Bronchial epithelial cell (primary cell): ENCODE measurements at regions not wholly inside any gene's neighbourhood (a gene's known extent, or its start where the extent isn't known, plus 50 kb on each side); places are given as distances from the start of the nearest gene placed in this dataset.
A peak's percentile ranks its signal among the peaks of the same experiment; 100 is the strongest.

Experiments
- DNase-seq: peaks from one replicate; pipeline ENCODE4 v3.0.0-alpha.2; 2010; ENCODE audit warnings: low read depth
- FAIRE-seq: peaks from 2 replicates; lab custom pipeline; 2011; peaks lifted over from hg19 to GRCh38; lab: Jason Lieb, UNC
- H3K27me3 ChIP-seq: 2 replicates; pipeline ENCODE4 v1.5.1; 2011; ENCODE audit warnings: low read length; ENCODE audit not compliant: control insufficient read depth, insufficient read depth
- H3K36me3 ChIP-seq: 2 replicates; pipeline ENCODE4 v1.5.1; 2011; ENCODE audit warnings: low read length; ENCODE audit not compliant: control insufficient read depth, insufficient read depth
- H3K4me3 ChIP-seq: 2 replicates; pipeline ENCODE4 v1.5.1; 2011; ENCODE audit warnings: mild to moderate bottlenecking, low read depth, low read length, control low read depth
- TF ChIP-seq, protein P1 (sequence below): IDR thresholded peaks from 2 replicates; pipeline ENCODE4 v1.5.1; 2011; ENCODE audit warnings: mild to moderate bottlenecking, moderate library complexity, low read length, control low read depth, inconsistent platforms; ENCODE audit not compliant: insufficient read depth, severe bottlenecking

DNA sequence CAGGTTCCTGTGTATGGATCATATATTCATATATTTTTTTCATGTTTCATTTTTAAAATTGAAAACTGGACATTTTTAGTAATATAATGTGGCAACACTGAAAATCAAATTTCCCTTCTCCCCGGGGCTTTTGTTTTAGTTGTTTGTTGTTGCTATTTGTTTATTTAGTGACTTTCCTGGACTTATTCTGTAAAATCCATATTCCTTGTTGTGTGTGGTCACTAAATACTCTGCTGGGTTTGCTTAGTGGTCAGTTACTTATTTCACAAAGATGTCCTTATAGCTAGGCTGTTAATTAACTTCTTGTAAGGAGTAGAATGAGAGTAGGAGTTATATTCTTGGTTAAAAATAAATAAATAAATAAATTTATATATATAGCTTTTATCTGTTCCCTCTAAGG, 121.6 kb upstream of the MED13L start:
- DNase-seq (no peak), FAIRE-seq (no peak)
- H3K36me3 ChIP-seq, result no peaks in the 10 kb centered on the region
- TF ChIP-seq, protein P1, sequence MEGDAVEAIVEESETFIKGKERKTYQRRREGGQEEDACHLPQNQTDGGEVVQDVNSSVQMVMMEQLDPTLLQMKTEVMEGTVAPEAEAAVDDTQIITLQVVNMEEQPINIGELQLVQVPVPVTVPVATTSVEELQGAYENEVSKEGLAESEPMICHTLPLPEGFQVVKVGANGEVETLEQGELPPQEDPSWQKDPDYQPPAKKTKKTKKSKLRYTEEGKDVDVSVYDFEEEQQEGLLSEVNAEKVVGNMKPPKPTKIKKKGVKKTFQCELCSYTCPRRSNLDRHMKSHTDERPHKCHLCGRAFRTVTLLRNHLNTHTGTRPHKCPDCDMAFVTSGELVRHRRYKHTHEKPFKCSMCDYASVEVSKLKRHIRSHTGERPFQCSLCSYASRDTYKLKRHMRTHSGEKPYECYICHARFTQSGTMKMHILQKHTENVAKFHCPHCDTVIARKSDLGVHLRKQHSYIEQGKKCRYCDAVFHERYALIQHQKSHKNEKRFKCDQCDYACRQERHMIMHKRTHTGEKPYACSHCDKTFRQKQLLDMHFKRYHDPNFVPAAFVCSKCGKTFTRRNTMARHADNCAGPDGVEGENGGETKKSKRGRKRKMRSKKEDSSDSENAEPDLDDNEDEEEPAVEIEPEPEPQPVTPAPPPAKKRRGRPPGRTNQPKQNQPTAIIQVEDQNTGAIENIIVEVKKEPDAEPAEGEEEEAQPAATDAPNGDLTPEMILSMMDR, result no peak
- no peak overlapping the region for H3K4me3 ChIP-seq
- no peaks in the 10 kb centered on the region for H3K27me3 ChIP-seq

DNA sequence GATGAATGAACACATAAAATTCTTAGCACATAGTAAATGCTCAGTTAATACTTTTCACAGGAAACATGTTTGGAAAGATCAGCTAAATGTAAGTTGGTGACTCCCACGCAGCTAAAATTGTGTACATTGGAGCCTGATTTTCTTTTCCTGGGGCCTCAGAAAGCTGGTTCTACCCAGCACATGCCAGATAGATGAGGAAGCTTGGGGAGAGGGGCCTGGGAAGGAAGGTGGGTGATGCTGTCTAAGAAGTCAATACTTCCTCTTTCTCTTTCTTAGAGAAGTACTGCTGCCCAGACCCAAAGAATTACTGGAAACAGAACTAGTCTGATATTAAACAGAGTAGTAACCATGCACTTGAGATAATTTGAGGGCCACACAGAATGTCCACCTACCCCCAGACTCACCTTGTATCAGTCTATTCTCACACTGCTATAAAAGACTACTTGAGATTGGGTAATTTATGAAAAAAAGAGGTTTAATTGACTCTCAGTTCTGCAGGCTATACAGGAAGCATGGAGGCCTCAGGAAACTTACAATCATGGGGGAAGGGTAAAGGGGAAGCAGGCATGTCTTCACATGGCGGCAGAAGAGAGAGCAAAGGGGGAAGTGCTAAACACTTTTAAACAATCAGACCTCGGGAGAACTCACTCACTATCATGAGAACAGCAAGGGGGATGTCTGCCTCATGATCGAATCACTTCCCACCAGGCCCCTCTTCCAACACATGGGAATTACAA, 123.3 kb upstream of the MED13L start:
- H3K27me3 ChIP-seq, result no peaks in the 10 kb centered on the region
- no peak for FAIRE-seq
- no peak overlapping the region for H3K4me3 ChIP-seq
- no peak for DNase-seq
- no peaks in the 10 kb centered on the region for H3K36me3 ChIP-seq
- TF ChIP-seq, protein P1, result no peak

- TF ChIP-seq, protein P1, result no peak
- no peak for DNase-seq
- H3K36me3 ChIP-seq, result no peaks in the 10 kb centered on the region
- FAIRE-seq, result no peak
- H3K27me3 ChIP-seq, result no peaks in the 10 kb centered on the region
- no peak overlapping the region for H3K4me3 ChIP-seq
Observed at GRCh38 chr12:116401565-116401964, 124.1 kb upstream of the MED13L start.

DNA sequence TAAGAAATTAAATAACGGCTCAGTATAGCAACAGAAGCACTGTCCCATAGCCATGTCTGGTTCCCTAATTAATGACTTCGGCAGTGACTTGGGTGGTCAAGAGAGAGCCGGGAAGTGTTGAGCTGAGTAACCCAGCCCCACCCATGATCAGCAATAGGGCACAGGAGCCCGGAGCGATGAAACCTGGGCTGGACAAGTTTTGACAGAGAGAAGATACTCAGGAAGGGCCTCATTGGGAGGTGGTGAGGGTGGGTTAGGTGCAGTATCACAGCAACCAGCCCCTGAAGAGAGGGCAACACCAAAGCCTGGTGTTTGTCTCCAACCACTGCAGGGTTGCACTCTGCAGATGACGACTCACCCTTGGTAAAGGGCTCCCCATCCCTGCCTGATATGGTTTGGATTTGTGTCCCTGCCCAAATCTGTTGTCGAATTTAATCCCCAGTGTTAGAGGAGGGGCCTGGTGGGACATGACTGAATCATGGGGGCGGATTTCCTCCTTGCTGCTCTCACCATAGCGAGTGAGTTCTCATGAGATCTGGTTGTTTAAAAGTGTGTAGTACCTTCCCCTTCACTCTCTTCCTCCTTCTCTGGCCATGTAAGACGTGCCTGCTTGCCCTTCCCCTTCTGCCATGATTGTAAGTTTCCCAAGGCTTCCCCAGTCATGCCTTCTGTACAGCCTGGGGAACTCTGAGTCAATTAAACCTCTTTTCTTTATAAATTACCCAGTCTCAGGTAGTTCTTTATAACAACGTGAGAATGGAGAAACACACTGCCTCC, 124.9 kb upstream of the MED13L start:
- no peak for FAIRE-seq
- TF ChIP-seq, protein P1, result no peak
- peak; percentile 53 for DNase-seq
- Histone ChIP-seq H3K27me3 (no peaks in the 10 kb centered on the region), H3K36me3 (no peaks in the 10 kb centered on the region), H3K4me3 (no peak overlapping the region)

GRCh38 chr12:116403546-116403945, 126.1 kb upstream of the MED13L start:
- peak; percentile 35 for DNase-seq
- Histone ChIP-seq H3K27me3 (no peaks in the 10 kb centered on the region), H3K36me3 (no peaks in the 10 kb centered on the region), H3K4me3 (no peak overlapping the region)
- no peak for FAIRE-seq
- TF ChIP-seq, protein P1, result no peak
